IMR-90 (cell line): ENCODE measurements at regions not wholly inside any gene's neighbourhood (a gene's known extent, or its start where the extent isn't known, plus 50 kb on each side); places are given as distances from the start of the nearest gene placed in this dataset.
A peak's percentile ranks its signal among the peaks of the same experiment; 100 is the strongest.

ENCODE experiments used
- ATAC-seq: fragments of 200-7000 bp; cut with Tn5 transposase; 2 replicates; pipeline ENCODE4 v1.9.1; 2020; ENCODE audit warnings: low read depth, mild to moderate bottlenecking, moderate library complexity
- BruUV-seq: library from RNA; stranded (reverse); fragments of 400-500 nt; replicated peaks from 2 replicates; lab custom pipeline; 2021; lab: Mats Ljungman, UMichigan
- CTCF ChIA-PET: fragments of 300-600 bp; formaldehyde crosslinking; extraction: SDS; loops from one replicate; lab custom pipeline; 2021; ENCODE audit warnings: antibody characterized with exemption; lab: Yijun Ruan, JAX
- POLR2A ChIA-PET: fragments of 300-600 bp; sonication (Branson Sonifier 250); formaldehyde crosslinking; loops from one replicate; lab custom pipeline; 2022; ENCODE audit warnings: antibody characterized with exemption; ENCODE audit not compliant: unreplicated experiment; lab: Charles Lee
- DNase-seq: peaks from one replicate; pipeline ENCODE4 v3.0.0; 2013
- H2AFZ ChIP-seq: replicated peaks from 2 replicates; pipeline ENCODE3; 2013; ENCODE audit warnings: low read length, mild to moderate bottlenecking; ENCODE audit not compliant: poor library complexity
- H2AK5ac ChIP-seq: 2 replicates; pipeline ENCODE4 v1.6.1; 2013; ENCODE audit warnings: low read depth, low read length, inconsistent platforms
- H2AK9ac ChIP-seq: replicated peaks from 2 replicates; pipeline ENCODE3; 2013; ENCODE audit warnings: mild to moderate bottlenecking, low read depth, low read length, moderate library complexity; ENCODE audit not compliant: poor library complexity
- H2BK120ac ChIP-seq: 2 replicates; pipeline ENCODE4 v1.6.1; 2013; ENCODE audit warnings: low read depth, low read length, inconsistent platforms
- H2BK15ac ChIP-seq: 3 replicates; pipeline ENCODE4 v1.6.1; 2013; ENCODE audit warnings: low read depth, low read length, inconsistent platforms
- H2BK20ac ChIP-seq: 2 replicates; pipeline ENCODE4 v1.6.1; 2013; ENCODE audit warnings: low read depth, mild to moderate bottlenecking, inconsistent platforms, low read length, moderate library complexity
- H2BK5ac ChIP-seq: 2 replicates; pipeline ENCODE4 v1.6.1; 2013; ENCODE audit warnings: mild to moderate bottlenecking, low read depth, low read length, inconsistent platforms; ENCODE audit not compliant: poor library complexity, severe bottlenecking
- H3K14ac ChIP-seq: replicated peaks from 2 replicates; pipeline ENCODE4 v1.6.1; 2013; ENCODE audit warnings: low read depth, low read length, inconsistent platforms
- H3K18ac ChIP-seq: 2 replicates; pipeline ENCODE4 v1.6.1; 2013; ENCODE audit warnings: low read depth, low read length, control low read depth
- H3K23ac ChIP-seq: 2 replicates; pipeline ENCODE4 v1.6.1; 2013; ENCODE audit warnings: low read depth, low read length, inconsistent platforms
- H3K27ac ChIP-seq: 2 replicates; pipeline ENCODE4 v1.5.1; 2013; ENCODE audit warnings: mild to moderate bottlenecking, control low read depth, low read length; ENCODE audit not compliant: insufficient read depth
- H3K27me3 ChIP-seq: 2 replicates; pipeline ENCODE4 v1.6.1; 2013; ENCODE audit warnings: low read length; ENCODE audit not compliant: control insufficient read depth, insufficient read depth
- H3K36me3 ChIP-seq: 2 replicates; pipeline ENCODE4 v1.6.1; 2013; ENCODE audit warnings: low read length, mixed read lengths; ENCODE audit not compliant: control insufficient read depth, insufficient read depth
- H3K4ac ChIP-seq: 2 replicates; pipeline ENCODE4 v1.6.1; 2013; ENCODE audit warnings: low read depth, low read length, inconsistent platforms
- H3K4me1 ChIP-seq: 2 replicates; pipeline ENCODE4 v1.6.1; 2013; ENCODE audit warnings: low read length, mixed read lengths; ENCODE audit not compliant: control insufficient read depth, insufficient read depth
- H3K4me2 ChIP-seq: 2 replicates; pipeline ENCODE4 v1.6.1; 2013; ENCODE audit warnings: low read depth, mild to moderate bottlenecking, control low read depth, low read length, moderate library complexity
- H3K4me3 ChIP-seq: 2 replicates; pipeline ENCODE4 v1.5.1; 2013; ENCODE audit warnings: low read depth, mild to moderate bottlenecking, control low read depth, low read length, moderate library complexity; ENCODE audit not compliant: insufficient read depth
- H3K56ac ChIP-seq: 2 replicates; pipeline ENCODE4 v1.6.1; 2013; ENCODE audit warnings: low read length, inconsistent platforms; ENCODE audit not compliant: insufficient read depth; ENCODE audit errors: extremely low read depth
- H3K79me1 ChIP-seq, 2 experiments: 2 replicates each; pipeline ENCODE4 v1.6.1; 2013; ENCODE audit warnings: low read length in 2 of 2, inconsistent platforms in 1 of 2, low read depth in 1 of 2
- H3K9ac ChIP-seq: 2 replicates; pipeline ENCODE4 v1.6.1; 2013; ENCODE audit warnings: low read depth, low read length, control low read depth
- H3K9me1 ChIP-seq: 2 replicates; pipeline ENCODE4 v1.6.1; 2013; ENCODE audit warnings: low read length, inconsistent platforms; ENCODE audit not compliant: insufficient read depth
- H3K9me3 ChIP-seq: 2 replicates; pipeline ENCODE4 v1.6.1; 2013; ENCODE audit warnings: low read length; ENCODE audit not compliant: control insufficient read depth, insufficient read depth
- H4K20me1 ChIP-seq: 2 replicates; pipeline ENCODE4 v1.6.1; 2013; ENCODE audit warnings: low read length, inconsistent platforms; ENCODE audit not compliant: insufficient read depth
- H4K5ac ChIP-seq: 2 replicates; pipeline ENCODE4 v1.6.1; 2013; ENCODE audit warnings: mild to moderate bottlenecking, low read depth, low read length, control low read depth
- H4K8ac ChIP-seq, 2 experiments: 2 replicates each; pipeline ENCODE4 v1.6.1; 2013; ENCODE audit warnings: low read depth in 2 of 2, low read length in 2 of 2, control low read depth in 1 of 2, inconsistent platforms in 1 of 2
- H4K91ac ChIP-seq: 2 replicates; pipeline ENCODE4 v1.6.1; 2013; ENCODE audit warnings: low read depth, low read length, inconsistent platforms; ENCODE audit not compliant: insufficient read depth
- FOS ChIP-seq: fragments of 150-350 bp; IDR thresholded peaks from 2 replicates; pipeline ENCODE4 v1.6.1; 2016; ENCODE audit warnings: low read depth, low read length
- MAZ ChIP-seq: IDR thresholded peaks from 2 replicates; pipeline ENCODE4 v1.6.1; 2012; ENCODE audit warnings: low read depth, mild to moderate bottlenecking, low read length, improper control_type of control experiment, moderate library complexity, borderline replicate concordance
- MXI1 ChIP-seq: IDR thresholded peaks from 2 replicates; pipeline ENCODE4 v1.6.1; 2012; ENCODE audit warnings: low read depth, mild to moderate bottlenecking, low read length, moderate library complexity, borderline replicate concordance
- NFE2L2 ChIP-seq: fragments of 150-350 bp; IDR thresholded peaks from 2 replicates; pipeline ENCODE4 v1.6.1; 2016; ENCODE audit warnings: low read depth, mild to moderate bottlenecking, low read length
- POLR2A ChIP-seq: IDR thresholded peaks from 2 replicates; pipeline ENCODE4 v1.6.1; 2012; ENCODE audit warnings: mild to moderate bottlenecking, low read depth, low read length
- RCOR1 ChIP-seq: IDR thresholded peaks from 2 replicates; pipeline ENCODE4 v1.6.1; 2012; ENCODE audit warnings: mild to moderate bottlenecking, low read length, improper control_type of control experiment; ENCODE audit not compliant: insufficient replicate concordance
- RFX5 ChIP-seq: IDR thresholded peaks from 2 replicates; pipeline ENCODE4 v1.8.0; 2012; ENCODE audit warnings: low read depth, mild to moderate bottlenecking, low read length, moderate library complexity
- SMC3 ChIP-seq: fragments of 150-350 bp; IDR thresholded peaks from 2 replicates; pipeline ENCODE4 v1.6.1; 2016; ENCODE audit warnings: low read depth, mild to moderate bottlenecking, antibody characterized with exemption, low read length, moderate library complexity
- WGBS, 2 experiments: methylation state at CpG; one replicate each; pipeline versions ENCODE4 v1.1.5 to v1.1.7; 2013; ENCODE audit warnings: missing lambda C conversion rate in 2 of 2; ENCODE audit not compliant: insufficient read length in 1 of 2; ENCODE audit errors: extremely low coverage in 2 of 2; 5-methylcytosine and 5-hydroxymethylcytosine counted together
- dilution Hi-C: fragments of 300-500 bp; cut with HindIII; formaldehyde crosslinking; loops from one replicate; pipeline ENCODE4 v1.14.3; 2018; ENCODE audit warnings: low sequenced_read_pairs; ENCODE audit not compliant: unreplicated experiment
- in situ Hi-C: fragments of 300-500 bp; cut with MboI; formaldehyde crosslinking; loops from 3 replicates; pipeline ENCODE4 v1.14.3; 2019; ENCODE audit warnings: low sequenced_read_pairs, inconsistent platforms, mixed read lengths
- intact Hi-C: fragments of 100-400 bp; cut with micrococcal nuclease; formaldehyde crosslinking; loops from 2 replicates; pipeline ENCODE4 v1.10.0; 2022
- TF ChIP-seq, protein P1 (sequence below): fragments of 150-350 bp; IDR thresholded peaks from 2 replicates; pipeline ENCODE4 v1.6.1; 2017; ENCODE audit warnings: mild to moderate bottlenecking, antibody characterized with exemption, low read length, low read depth
- TF ChIP-seq, protein P2 (sequence below): conservative IDR thresholded peaks from 2 replicates; pipeline ENCODE4 v1.5.1; 2012; ENCODE audit warnings: mild to moderate bottlenecking, low read depth, low read length, improper control_type of control experiment

DNA sequence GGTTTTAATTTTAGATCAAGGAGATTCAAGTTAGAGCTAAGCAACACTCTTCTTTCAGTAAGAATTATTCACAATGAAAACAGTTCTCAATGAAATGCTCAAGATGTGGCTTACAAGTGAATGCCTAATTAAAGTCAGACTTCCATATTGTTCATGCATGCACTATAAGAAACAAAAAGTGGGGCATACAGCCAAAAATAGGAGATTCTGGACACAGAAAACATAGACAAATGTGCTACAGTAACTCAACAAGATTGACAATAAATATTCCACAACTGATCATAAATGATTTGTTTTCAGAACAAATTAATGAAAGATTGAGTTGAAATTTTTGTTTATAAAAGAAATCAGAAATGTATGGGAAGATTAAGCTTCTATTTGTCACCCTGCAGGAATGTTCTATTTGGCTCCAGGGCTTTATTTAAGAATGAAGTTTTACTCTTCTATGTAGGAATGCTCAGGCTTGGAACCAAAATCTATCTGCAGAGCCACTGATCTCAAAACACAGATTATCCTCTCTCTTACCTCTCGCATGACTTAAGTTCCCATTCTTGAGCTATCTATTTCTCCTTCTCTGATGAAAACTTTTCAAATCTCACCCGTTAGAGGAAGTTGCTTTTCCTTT is 89.0 kb upstream of the PIP4K2A start:
- POLR2A ChIA-PET = no interaction called here
- Histone ChIP-seq H2BK20ac (peak overlapping the region; percentile 77), H2BK5ac (no peak overlapping the region), H2AK5ac (no peak overlapping the region), H3K23ac (no peak overlapping the region), H4K20me1 (no peaks in the 10 kb centered on the region), H3K36me3 (no peaks in the 10 kb centered on the region), H2BK15ac (peak overlapping the region; percentile 39; the same call in 1 of the 3 replicates), H2AFZ (no peak overlapping the region), H3K4me3 (no peak overlapping the region), H3K14ac (peak overlapping the region; percentile 34), H3K4ac (peak overlapping the region; percentile 55; the same call in 1 of the 2 replicates), H4K5ac (no peak overlapping the region), H3K9me3 (no peaks in the 10 kb centered on the region), H3K9ac (no peak overlapping the region), H3K27ac (peak overlapping the region; percentile 9; the same call in 1 of the 2 replicates), H3K27me3 (no peaks in the 10 kb centered on the region), H2AK9ac (no peak overlapping the region), H3K4me2 (peak overlapping the region; percentile 61; the same call in 1 of the 2 replicates), H3K4me1 (peaks cover 12% of the 10 kb centered on the region), H2BK120ac (peak overlapping the region; percentile 63), H3K56ac (no peak overlapping the region), H3K18ac (peak overlapping the region; percentile 79; the same call in 1 of the 2 replicates), H4K8ac (0 out of 4 replicates have a peak overlapping the region, but pooled peaks of 1 of the 2 experiments have one; percentile 36), H3K79me1 (no peaks in the 10 kb centered on the region), H3K9me1 (peaks cover 9% of the 10 kb centered on the region; the same call in 1 of the 2 replicates), H4K91ac (peak overlapping the region; percentile 27; the same call in 1 of the 2 replicates)
- BruUV-seq = no TSS peak
- intact Hi-C loops (loop anchor here (10.0 kb wide), 1 partner anchor 89 kb away; the partner anchor contains the start of gene PIP4K2A), in situ Hi-C loops (loop anchor here (25.0 kb wide), 1 partner anchor 216 kb away; no protein-coding TSS in a partner anchor), dilution Hi-C loops (no loop called here)
- ATAC-seq (peak; percentile 71), DNase-seq (peak; percentile 62)
- WGBS, 2 experiments = no CpG with 5 or more reads among the region's 2 CpGs
- CTCF ChIA-PET = interaction anchor here (0.9 to 1.1 kb wide), 2 partner anchors 16 to 134 kb away, joined by 3 to 4 read pairs; no protein-coding TSS in a partner anchor
- TF ChIP-seq MAZ = no peak
- no peak for TF ChIP-seq NFE2L2
- TF ChIP-seq, protein P1, sequence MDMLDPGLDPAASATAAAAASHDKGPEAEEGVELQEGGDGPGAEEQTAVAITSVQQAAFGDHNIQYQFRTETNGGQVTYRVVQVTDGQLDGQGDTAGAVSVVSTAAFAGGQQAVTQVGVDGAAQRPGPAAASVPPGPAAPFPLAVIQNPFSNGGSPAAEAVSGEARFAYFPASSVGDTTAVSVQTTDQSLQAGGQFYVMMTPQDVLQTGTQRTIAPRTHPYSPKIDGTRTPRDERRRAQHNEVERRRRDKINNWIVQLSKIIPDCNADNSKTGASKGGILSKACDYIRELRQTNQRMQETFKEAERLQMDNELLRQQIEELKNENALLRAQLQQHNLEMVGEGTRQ = no peak
- no peak for TF ChIP-seq RCOR1
- TF ChIP-seq SMC3 = no peak
- no peak for TF ChIP-seq RFX5
- TF ChIP-seq FOS = no peak
- TF ChIP-seq, protein P2, sequence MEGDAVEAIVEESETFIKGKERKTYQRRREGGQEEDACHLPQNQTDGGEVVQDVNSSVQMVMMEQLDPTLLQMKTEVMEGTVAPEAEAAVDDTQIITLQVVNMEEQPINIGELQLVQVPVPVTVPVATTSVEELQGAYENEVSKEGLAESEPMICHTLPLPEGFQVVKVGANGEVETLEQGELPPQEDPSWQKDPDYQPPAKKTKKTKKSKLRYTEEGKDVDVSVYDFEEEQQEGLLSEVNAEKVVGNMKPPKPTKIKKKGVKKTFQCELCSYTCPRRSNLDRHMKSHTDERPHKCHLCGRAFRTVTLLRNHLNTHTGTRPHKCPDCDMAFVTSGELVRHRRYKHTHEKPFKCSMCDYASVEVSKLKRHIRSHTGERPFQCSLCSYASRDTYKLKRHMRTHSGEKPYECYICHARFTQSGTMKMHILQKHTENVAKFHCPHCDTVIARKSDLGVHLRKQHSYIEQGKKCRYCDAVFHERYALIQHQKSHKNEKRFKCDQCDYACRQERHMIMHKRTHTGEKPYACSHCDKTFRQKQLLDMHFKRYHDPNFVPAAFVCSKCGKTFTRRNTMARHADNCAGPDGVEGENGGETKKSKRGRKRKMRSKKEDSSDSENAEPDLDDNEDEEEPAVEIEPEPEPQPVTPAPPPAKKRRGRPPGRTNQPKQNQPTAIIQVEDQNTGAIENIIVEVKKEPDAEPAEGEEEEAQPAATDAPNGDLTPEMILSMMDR = no peak
- TF ChIP-seq MXI1 = no peak
- no peak for TF ChIP-seq POLR2A
